ENCODE measurements at regions not wholly inside any gene's neighbourhood (a gene's known extent, or its start where the extent isn't known, plus 50 kb on each side); places are given as distances from the start of the nearest gene placed in this dataset.

- Histone ChIP-seq H3K4me3 (ENCODE audit: insufficient read depth, low read depth, low read length) (no peak overlapping the region), H3K9me3 (ENCODE audit: control insufficient read depth, low read length) (no peaks in the 10 kb centered on the region), H3K36me3 (ENCODE audit: control insufficient read depth, insufficient read depth, low read length) (no peaks in the 10 kb centered on the region), H3K27ac (ENCODE audit: insufficient read depth, low read depth, low read length, poor library complexity, severe bottlenecking) (no peak overlapping the region), H3K27me3 (ENCODE audit: control insufficient read depth, insufficient read depth, low read length, poor library complexity, severe bottlenecking) (no peaks in the 10 kb centered on the region), H3K4me1 (ENCODE audit: control insufficient read depth, insufficient read depth, low read length) (peaks cover 15% of the 10 kb centered on the region)
- 95 to 96% methylated on average over 19 of the region's 19 CpGs for WGBS, 2 experiments
Measured at GRCh38 chr3:124384527-124384926, 345.7 kb upstream of the UMPS start.

- H3K27ac ChIP-seq (ENCODE audit: insufficient read depth, low read depth, low read length, poor library complexity, severe bottlenecking) = no peak overlapping the region
- 90 to 94% methylated on average over 2 of the region's 2 CpGs for WGBS, 2 experiments
Measured at GRCh38 chr3:124385996-124386395, 344.3 kb upstream of the UMPS start.

DNA sequence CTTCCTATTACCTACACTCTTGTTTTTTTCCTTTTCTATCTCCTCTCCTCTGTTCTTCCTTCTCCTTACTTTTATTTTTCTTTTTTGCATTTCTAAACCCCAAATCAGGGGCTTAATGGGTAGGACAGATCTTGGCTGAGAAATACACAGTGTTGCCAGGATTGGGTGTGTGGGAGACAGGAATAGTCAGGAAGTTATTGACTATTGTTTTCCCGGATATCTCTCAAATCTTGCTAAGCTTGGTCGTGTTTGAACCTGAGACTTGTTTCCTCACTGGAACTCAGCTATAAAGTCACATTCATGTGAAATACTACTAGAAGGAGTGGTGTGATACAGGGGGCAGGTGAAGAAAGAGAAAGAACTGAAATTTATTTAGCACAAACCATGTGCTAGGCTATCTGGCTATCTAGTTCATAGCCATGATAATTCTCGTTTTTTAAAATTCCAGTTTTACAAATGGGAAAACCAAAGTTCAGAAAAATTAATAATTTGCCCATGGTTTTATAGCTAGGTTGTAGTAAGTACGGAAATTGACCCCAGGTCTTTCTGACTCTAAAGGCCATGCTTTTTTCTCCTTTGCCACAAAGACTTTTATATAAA lies 343.2 kb upstream of the UMPS start:
- Histone ChIP-seq H3K27ac (ENCODE audit: insufficient read depth, low read depth, low read length, poor library complexity, severe bottlenecking) (no peak overlapping the region), H3K4me1 (ENCODE audit: control insufficient read depth, insufficient read depth, low read length) (peaks cover 15% of the 10 kb centered on the region), H3K36me3 (ENCODE audit: control insufficient read depth, insufficient read depth, low read length) (no peaks in the 10 kb centered on the region), H3K27me3 (ENCODE audit: control insufficient read depth, insufficient read depth, low read length, poor library complexity, severe bottlenecking) (no peaks in the 10 kb centered on the region), H3K9me3 (ENCODE audit: control insufficient read depth, low read length) (no peaks in the 10 kb centered on the region), H3K4me3 (ENCODE audit: insufficient read depth, low read depth, low read length) (no peak overlapping the region)
- 67 to 72% methylated on average over 4 of the region's 4 CpGs for WGBS, 2 experiments

More at GRCh38 chr3:124385996-124386395, 344.3 kb upstream of the UMPS start:
- Histone ChIP-seq H3K27me3 (ENCODE audit: control insufficient read depth, insufficient read depth, low read length, poor library complexity, severe bottlenecking) (no peaks in the 10 kb centered on the region), H3K4me1 (ENCODE audit: control insufficient read depth, insufficient read depth, low read length) (peaks cover 15% of the 10 kb centered on the region), H3K9me3 (ENCODE audit: control insufficient read depth, low read length) (no peaks in the 10 kb centered on the region), H3K36me3 (ENCODE audit: control insufficient read depth, insufficient read depth, low read length) (no peaks in the 10 kb centered on the region), H3K4me3 (ENCODE audit: insufficient read depth, low read depth, low read length) (no peak overlapping the region)

DNA sequence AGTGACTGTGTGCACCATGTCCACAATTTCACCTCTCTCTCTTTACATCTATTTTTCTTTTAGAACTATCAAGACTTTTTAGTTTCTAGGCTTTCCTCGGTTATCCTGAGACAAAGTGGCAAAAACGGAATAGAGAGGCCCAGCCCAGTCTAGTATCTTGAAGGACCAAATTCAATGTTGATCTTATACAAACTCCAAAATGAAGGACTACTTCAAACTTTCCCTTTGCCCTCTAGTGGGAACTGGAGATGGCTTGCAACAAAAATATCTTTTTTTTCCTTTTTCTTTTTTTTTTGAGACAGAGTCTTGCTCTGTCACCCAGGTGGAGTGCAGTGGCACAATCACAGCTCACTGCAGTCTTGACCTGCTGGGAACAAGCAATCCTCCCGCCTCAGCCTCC lies 338.5 kb upstream of the UMPS start:
- 90 to 95% methylated on average over 3 of the region's 3 CpGs for WGBS, 2 experiments
- no peak overlapping the region for H3K27ac ChIP-seq (ENCODE audit: insufficient read depth, low read depth, low read length, poor library complexity, severe bottlenecking)
- no peak overlapping the region for H3K4me3 ChIP-seq (ENCODE audit: insufficient read depth, low read depth, low read length)
- no peaks in the 10 kb centered on the region for H3K4me1 ChIP-seq (ENCODE audit: control insufficient read depth, insufficient read depth, low read length)
- no peaks in the 10 kb centered on the region for H3K27me3 ChIP-seq (ENCODE audit: control insufficient read depth, insufficient read depth, low read length, poor library complexity, severe bottlenecking)
- no peaks in the 10 kb centered on the region for H3K9me3 ChIP-seq (ENCODE audit: control insufficient read depth, low read length)
- H3K36me3 ChIP-seq (ENCODE audit: control insufficient read depth, insufficient read depth, low read length) = no peaks in the 10 kb centered on the region

DNA sequence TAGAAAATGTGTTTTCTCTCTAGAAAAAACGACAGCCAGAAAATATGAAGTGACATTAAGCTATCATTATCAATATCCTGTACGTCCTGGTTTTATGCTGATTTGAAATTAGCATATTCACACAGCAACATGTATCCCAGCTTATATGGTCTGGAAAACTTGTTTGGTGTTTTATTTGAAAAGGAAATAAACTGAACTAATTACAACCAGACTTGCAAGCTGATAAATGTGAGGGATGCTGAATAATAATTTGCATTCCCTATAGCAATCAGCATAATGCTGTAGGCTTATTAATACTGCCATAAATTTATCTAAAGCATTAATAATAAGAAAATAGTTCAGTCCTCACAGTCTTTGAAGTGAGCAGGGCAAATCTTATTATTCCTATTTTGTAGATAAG lies 336.9 kb upstream of the UMPS start:
- WGBS, 2 experiments = 50 to 100% methylated on average over 1 to 2 of the region's 2 CpGs
- H3K4me3 ChIP-seq (ENCODE audit: insufficient read depth, low read depth, low read length) = no peak overlapping the region
- no peaks in the 10 kb centered on the region for H3K36me3 ChIP-seq (ENCODE audit: control insufficient read depth, insufficient read depth, low read length)
- no peak overlapping the region for H3K27ac ChIP-seq (ENCODE audit: insufficient read depth, low read depth, low read length, poor library complexity, severe bottlenecking)
- H3K4me1 ChIP-seq (ENCODE audit: control insufficient read depth, insufficient read depth, low read length) = no peaks in the 10 kb centered on the region
- H3K27me3 ChIP-seq (ENCODE audit: control insufficient read depth, insufficient read depth, low read length, poor library complexity, severe bottlenecking) = no peaks in the 10 kb centered on the region
- H3K9me3 ChIP-seq (ENCODE audit: control insufficient read depth, low read length) = no peaks in the 10 kb centered on the region

DNA sequence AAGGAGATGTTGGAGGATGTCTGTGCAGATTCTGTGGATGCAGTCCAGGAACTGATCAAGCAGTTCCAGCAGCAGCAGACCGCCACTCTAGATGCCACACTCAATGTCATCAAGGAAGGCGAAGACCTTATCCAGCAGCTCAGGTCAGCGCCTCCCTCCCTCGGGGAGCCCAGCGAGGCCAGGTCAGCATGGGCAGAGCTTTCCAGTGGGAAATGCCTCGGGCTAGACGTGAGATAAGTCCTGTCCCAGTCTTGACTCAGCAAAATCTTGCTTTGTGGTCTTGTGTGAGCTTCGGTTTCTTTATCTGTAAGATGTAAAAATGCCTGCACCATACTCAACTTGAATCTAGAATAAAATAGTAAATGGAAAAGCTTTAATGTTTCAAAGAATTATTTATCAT lies 335.1 kb upstream of the UMPS start:
- H3K27ac ChIP-seq (ENCODE audit: insufficient read depth, low read depth, low read length, poor library complexity, severe bottlenecking) = no peak overlapping the region
- H3K9me3 ChIP-seq (ENCODE audit: control insufficient read depth, low read length) = no peaks in the 10 kb centered on the region
- H3K4me3 ChIP-seq (ENCODE audit: insufficient read depth, low read depth, low read length) = no peak overlapping the region
- 92 to 93% methylated on average over 7 of the region's 8 CpGs for WGBS, 2 experiments
- no peaks in the 10 kb centered on the region for H3K27me3 ChIP-seq (ENCODE audit: control insufficient read depth, insufficient read depth, low read length, poor library complexity, severe bottlenecking)
- H3K4me1 ChIP-seq (ENCODE audit: control insufficient read depth, insufficient read depth, low read length) = no peaks in the 10 kb centered on the region
- no peaks in the 10 kb centered on the region for H3K36me3 ChIP-seq (ENCODE audit: control insufficient read depth, insufficient read depth, low read length)

DNA sequence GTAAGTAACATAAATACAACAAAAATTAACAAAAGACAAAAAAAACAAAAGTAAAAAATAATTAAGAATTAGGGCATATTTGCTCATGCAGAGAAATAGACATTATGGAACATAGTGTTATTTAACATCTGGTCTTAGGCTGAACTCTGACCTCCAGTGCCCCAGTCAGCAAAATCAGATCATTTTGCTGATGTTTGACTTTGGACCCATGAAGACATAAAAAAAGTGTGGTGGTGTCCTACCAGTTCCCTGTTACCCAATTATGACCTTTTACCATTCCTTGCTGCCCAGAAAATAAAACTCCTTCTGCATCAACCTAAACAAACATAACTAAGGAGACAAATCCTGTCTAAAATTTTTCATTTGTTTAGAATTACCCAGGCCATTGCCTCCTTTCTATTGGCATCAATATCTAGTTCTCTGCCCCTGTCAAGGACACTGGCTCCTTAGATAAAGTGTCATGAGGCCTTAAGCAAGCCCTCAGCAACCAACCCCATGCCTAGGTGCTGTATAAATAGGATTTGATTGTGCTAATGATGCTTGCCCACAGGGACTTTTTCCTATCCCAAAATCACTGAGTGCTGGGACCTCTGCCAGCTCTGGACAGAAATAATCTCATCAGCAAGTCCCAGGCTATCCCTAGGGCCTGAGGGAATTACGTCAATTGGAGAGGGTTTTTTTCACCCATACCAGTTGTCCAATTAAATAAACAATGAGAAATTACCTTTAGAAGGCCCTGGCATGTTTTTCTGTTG lies 334.5 kb upstream of the UMPS start:
- Histone ChIP-seq H3K9me3 (ENCODE audit: control insufficient read depth, low read length) (no peaks in the 10 kb centered on the region), H3K4me1 (ENCODE audit: control insufficient read depth, insufficient read depth, low read length) (no peaks in the 10 kb centered on the region), H3K4me3 (ENCODE audit: insufficient read depth, low read depth, low read length) (no peak overlapping the region), H3K27ac (ENCODE audit: insufficient read depth, low read depth, low read length, poor library complexity, severe bottlenecking) (no peak overlapping the region), H3K36me3 (ENCODE audit: control insufficient read depth, insufficient read depth, low read length) (no peaks in the 10 kb centered on the region), H3K27me3 (ENCODE audit: control insufficient read depth, insufficient read depth, low read length, poor library complexity, severe bottlenecking) (no peaks in the 10 kb centered on the region)
- WGBS, 2 experiments = 100% methylated on average over 1 of the region's 1 CpG

DNA sequence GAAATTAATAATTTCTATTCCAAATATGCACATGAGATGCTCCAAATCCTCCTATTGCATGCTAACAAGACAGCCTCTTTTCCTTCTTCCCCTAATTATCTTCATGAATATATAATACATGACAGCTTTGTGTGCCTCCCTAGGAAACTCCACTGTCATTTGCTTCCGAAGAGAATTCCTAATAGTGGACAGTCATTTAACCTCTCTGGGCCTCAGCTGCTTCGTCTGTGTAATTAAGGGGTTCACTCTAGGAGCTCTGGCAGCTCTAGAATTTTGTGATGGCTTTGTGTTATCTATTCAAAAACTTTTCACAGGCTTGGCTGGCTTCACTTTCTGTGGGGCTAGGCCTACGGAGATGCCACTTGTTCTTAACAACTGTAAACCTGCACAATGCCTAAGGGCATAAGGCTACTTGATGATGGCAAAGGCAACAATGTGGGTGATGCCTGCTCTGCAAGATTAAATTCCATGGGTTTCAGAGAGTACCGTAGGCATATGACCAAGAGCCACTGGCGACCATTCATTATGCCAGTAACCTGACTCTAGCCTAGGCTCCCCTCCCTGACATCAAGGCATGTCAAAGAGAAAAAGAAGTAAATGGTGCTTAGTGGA lies 333.8 kb upstream of the UMPS start:
- H3K9me3 ChIP-seq (ENCODE audit: control insufficient read depth, low read length) = no peaks in the 10 kb centered on the region
- no peak overlapping the region for H3K27ac ChIP-seq (ENCODE audit: insufficient read depth, low read depth, low read length, poor library complexity, severe bottlenecking)
- WGBS, 2 experiments = 88 to 90% methylated on average over 5 of the region's 5 CpGs
- no peaks in the 10 kb centered on the region for H3K4me1 ChIP-seq (ENCODE audit: control insufficient read depth, insufficient read depth, low read length)
- H3K36me3 ChIP-seq (ENCODE audit: control insufficient read depth, insufficient read depth, low read length) = no peaks in the 10 kb centered on the region
- H3K4me3 ChIP-seq (ENCODE audit: insufficient read depth, low read depth, low read length) = no peak overlapping the region
- no peaks in the 10 kb centered on the region for H3K27me3 ChIP-seq (ENCODE audit: control insufficient read depth, insufficient read depth, low read length, poor library complexity, severe bottlenecking)

GRCh38 chr3:124397088-124397487 lies 333.2 kb upstream of the UMPS start:
- no peaks in the 10 kb centered on the region for H3K9me3 ChIP-seq (ENCODE audit: control insufficient read depth, low read length)
- peaks cover 4% of the 10 kb centered on the region for H3K4me1 ChIP-seq (ENCODE audit: control insufficient read depth, insufficient read depth, low read length)
- H3K36me3 ChIP-seq (ENCODE audit: control insufficient read depth, insufficient read depth, low read length) = no peaks in the 10 kb centered on the region
- WGBS, 2 experiments = 88 to 91% methylated on average over 4 of the region's 4 CpGs
- H3K27ac ChIP-seq (ENCODE audit: insufficient read depth, low read depth, low read length, poor library complexity, severe bottlenecking) = no peak overlapping the region
- no peak overlapping the region for H3K4me3 ChIP-seq (ENCODE audit: insufficient read depth, low read depth, low read length)
- H3K27me3 ChIP-seq (ENCODE audit: control insufficient read depth, insufficient read depth, low read length, poor library complexity, severe bottlenecking) = no peaks in the 10 kb centered on the region

- Histone ChIP-seq H3K27me3 (ENCODE audit: control insufficient read depth, insufficient read depth, low read length, poor library complexity, severe bottlenecking) (no peaks in the 10 kb centered on the region), H3K27ac (ENCODE audit: insufficient read depth, low read depth, low read length, poor library complexity, severe bottlenecking) (no peak overlapping the region), H3K36me3 (ENCODE audit: control insufficient read depth, insufficient read depth, low read length) (no peaks in the 10 kb centered on the region), H3K9me3 (ENCODE audit: control insufficient read depth, low read length) (no peaks in the 10 kb centered on the region), H3K4me1 (ENCODE audit: control insufficient read depth, insufficient read depth, low read length) (peaks cover 6% of the 10 kb centered on the region), H3K4me3 (ENCODE audit: insufficient read depth, low read depth, low read length) (no peak overlapping the region)
- WGBS, 2 experiments = 95 to 97% methylated on average over 7 of the region's 7 CpGs
Measured at GRCh38 chr3:124398594-124398993, 331.7 kb upstream of the UMPS start.
